Anterior cingulate cortex (tissue), 58 donors: ENCODE measurements at regions not wholly inside any gene's neighbourhood (a gene's known extent, or its start where the extent isn't known, plus 50 kb on each side); places are given as distances from the start of the nearest gene placed in this dataset.
"Not testable (repeated sequence)": the region's sequence is repeated elsewhere in the genome, so short reads cannot be mapped to it uniquely, and the experiment has no call there.

Source experiments
- DNase-seq, 58 donors: peaks; one replicate each; lab custom pipeline; 2025; lab: John Stamatoyannopoulos, UW

- no peak for DNase-seq
Measured at GRCh38 chr2:186959486-186959885, 110.5 kb upstream of the ZSWIM2 start.

- DNase-seq, result no peak
Measured at GRCh38 chr2:186950694-186951093, 101.7 kb upstream of the ZSWIM2 start.

GRCh38 chr2:186949726-186950256 is 100.8 kb upstream of the ZSWIM2 start:
- DNase-seq, result peak in 2 of 58 donors; percentile 10 to 23

- no peak for DNase-seq
Measured at GRCh38 chr2:186947516-186947915, 98.5 kb upstream of the ZSWIM2 start.

- DNase-seq, result no peak
Measured at GRCh38 chr2:186946896-186947467, 98.0 kb upstream of the ZSWIM2 start.

- no peak for DNase-seq
Measured at GRCh38 chr2:186941853-186942252, 92.9 kb upstream of the ZSWIM2 start.

- DNase-seq, result no peak
Measured at GRCh38 chr2:186940463-186940862, 91.5 kb upstream of the ZSWIM2 start.

GRCh38 chr2:186934420-186934819 is 85.5 kb upstream of the ZSWIM2 start:
- DNase-seq, result no peak

GRCh38 chr2:186927867-186928191 is 78.9 kb upstream of the ZSWIM2 start:
- no peak for DNase-seq

- no peak for DNase-seq
Measured at GRCh38 chr2:186927185-186927866, 78.4 kb upstream of the ZSWIM2 start.

- DNase-seq, result no peak
Measured at GRCh38 chr2:186925514-186925913, 76.5 kb upstream of the ZSWIM2 start.

- DNase-seq, result not testable (repeated sequence)
Measured at GRCh38 chr2:186922316-186922715, 73.3 kb upstream of the ZSWIM2 start.

- DNase-seq, result no peak
Measured at GRCh38 chr2:186919296-186919695, 70.3 kb upstream of the ZSWIM2 start.

- DNase-seq, result no peak
Measured at GRCh38 chr2:186918495-186918894, 69.5 kb upstream of the ZSWIM2 start.

GRCh38 chr2:186917866-186918265 is 68.9 kb upstream of the ZSWIM2 start:
- no peak for DNase-seq

- no peak for DNase-seq
Measured at GRCh38 chr2:186913870-186914269, 64.9 kb upstream of the ZSWIM2 start.

- DNase-seq, result no peak
Measured at GRCh38 chr2:186912979-186913378, 64.0 kb upstream of the ZSWIM2 start.

- DNase-seq, result no peak
Measured at GRCh38 chr2:186911551-186912085, 62.6 kb upstream of the ZSWIM2 start.

- DNase-seq, result no peak
Measured at GRCh38 chr2:186910996-186911395, 62.0 kb upstream of the ZSWIM2 start.

GRCh38 chr2:186909095-186909494 is 60.1 kb upstream of the ZSWIM2 start:
- no peak for DNase-seq

- DNase-seq, result no peak
Measured at GRCh38 chr2:186907897-186908296, 58.9 kb upstream of the ZSWIM2 start.

GRCh38 chr2:186903216-186903615 is 54.2 kb upstream of the ZSWIM2 start:
- DNase-seq, result no peak
